Adrenal gland (tissue), 5 donors: ENCODE measurements at regions not wholly inside any gene's neighbourhood (a gene's known extent, or its start where the extent isn't known, plus 50 kb on each side); places are given as distances from the start of the nearest gene placed in this dataset.

ENCODE experiments used
- POLR2A ChIP-seq, 2 donors: fragments of 450-650 bp; IDR thresholded peaks; one replicate each; pipeline ENCODE4 v1.6.1; 2017; ENCODE audit warnings: antibody characterized with exemption in 2 of 2, mild to moderate bottlenecking in 2 of 2, moderate library complexity in 1 of 2
- TF ChIP-seq, protein P1 (sequence below), 6 experiments: fragments of 450-650 bp in 4 of 6; fragments of 200-600 bp in 2 of 6; sonication (generic) in 1 of 6; IDR thresholded peaks; 1 replicate in 5 of 6; 2 replicates in 1 of 6; pipeline versions ENCODE4 v1.5.1 to v1.8.0; 2016 to 2021; ENCODE audit warnings: antibody characterized with exemption in 6 of 6, mild to moderate bottlenecking in 2 of 6, moderate library complexity in 1 of 6
- donor health status: DM: no; HTN: no; CAD: no.

DNA sequence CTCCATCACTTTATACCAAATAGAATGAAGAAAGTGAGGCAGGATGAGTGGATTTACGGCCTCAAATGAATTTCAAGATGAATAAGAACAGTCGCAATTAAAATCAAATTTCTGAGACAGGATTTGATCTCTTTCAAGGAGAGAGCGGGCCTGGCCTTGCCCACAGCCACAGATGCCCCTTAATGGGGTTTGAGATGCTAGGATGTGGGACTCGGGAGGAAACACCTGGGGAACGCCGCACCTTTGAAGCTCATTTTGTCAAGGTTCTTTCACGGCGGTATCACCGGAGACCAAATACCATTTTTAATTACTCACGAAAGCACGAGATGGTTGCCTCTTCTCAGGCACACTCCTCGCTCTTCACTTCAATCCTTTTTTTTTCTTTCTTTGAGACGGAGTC lies 178.1 kb upstream of the SDK2 start:
- no peak for TF ChIP-seq POLR2A (IDR thresholded peaks at IDR 0.05)
- TF ChIP-seq, protein P1, sequence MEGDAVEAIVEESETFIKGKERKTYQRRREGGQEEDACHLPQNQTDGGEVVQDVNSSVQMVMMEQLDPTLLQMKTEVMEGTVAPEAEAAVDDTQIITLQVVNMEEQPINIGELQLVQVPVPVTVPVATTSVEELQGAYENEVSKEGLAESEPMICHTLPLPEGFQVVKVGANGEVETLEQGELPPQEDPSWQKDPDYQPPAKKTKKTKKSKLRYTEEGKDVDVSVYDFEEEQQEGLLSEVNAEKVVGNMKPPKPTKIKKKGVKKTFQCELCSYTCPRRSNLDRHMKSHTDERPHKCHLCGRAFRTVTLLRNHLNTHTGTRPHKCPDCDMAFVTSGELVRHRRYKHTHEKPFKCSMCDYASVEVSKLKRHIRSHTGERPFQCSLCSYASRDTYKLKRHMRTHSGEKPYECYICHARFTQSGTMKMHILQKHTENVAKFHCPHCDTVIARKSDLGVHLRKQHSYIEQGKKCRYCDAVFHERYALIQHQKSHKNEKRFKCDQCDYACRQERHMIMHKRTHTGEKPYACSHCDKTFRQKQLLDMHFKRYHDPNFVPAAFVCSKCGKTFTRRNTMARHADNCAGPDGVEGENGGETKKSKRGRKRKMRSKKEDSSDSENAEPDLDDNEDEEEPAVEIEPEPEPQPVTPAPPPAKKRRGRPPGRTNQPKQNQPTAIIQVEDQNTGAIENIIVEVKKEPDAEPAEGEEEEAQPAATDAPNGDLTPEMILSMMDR (IDR thresholded peaks at IDR 0.05): no peak
